BE2C (cell line): ENCODE measurements at regions not wholly inside any gene's neighbourhood (a gene's known extent, or its start where the extent isn't known, plus 50 kb on each side); places are given as distances from the start of the nearest gene placed in this dataset.

Experiments
- DNase-seq: peaks from one replicate; pipeline ENCODE4 v3.0.0-alpha.2; 2020
- H3K27me3 ChIP-seq: fragments of 250-450 bp; sonication (Bioruptor Pico); 2 replicates; pipeline ENCODE4 v1.5.1; 2020; ENCODE audit warnings: mild to moderate bottlenecking
- H3K36me3 ChIP-seq: fragments of 250-450 bp; sonication (Bioruptor Pico); 2 replicates; pipeline ENCODE4 v1.5.1; 2020; ENCODE audit warnings: mild to moderate bottlenecking
- H3K4me1 ChIP-seq: fragments of 250-450 bp; sonication (Bioruptor Pico); 2 replicates; pipeline ENCODE4 v1.5.1; 2020
- H3K4me3 ChIP-seq: 2 replicates; pipeline ENCODE4 v1.5.1; 2011; ENCODE audit warnings: low read depth, low read length
- H3K9me3 ChIP-seq: fragments of 250-450 bp; sonication (Bioruptor Pico); 2 replicates; pipeline ENCODE4 v1.5.1; 2020
- CTCF ChIP-seq: IDR thresholded peaks from 2 replicates; pipeline ENCODE4 v1.5.1; 2012; ENCODE audit warnings: mild to moderate bottlenecking, low read depth, low read length

GRCh38 chr1:218531936-218532335 is 186.8 kb downstream of the TGFB2 start:
- no peak for TF ChIP-seq CTCF
- DNase-seq = no peak

GRCh38 chr1:218536296-218536986 is 191.3 kb downstream of the TGFB2 start:
- TF ChIP-seq CTCF = no peak
- H3K36me3 ChIP-seq = no peaks in the 10 kb centered on the region

More at GRCh38 chr1:218531936-218532335, 186.8 kb downstream of the TGFB2 start:
- H3K36me3 ChIP-seq = no peaks in the 10 kb centered on the region
- no peaks in the 10 kb centered on the region for H3K27me3 ChIP-seq
- H3K4me3 ChIP-seq = no peak overlapping the region
- no peaks in the 10 kb centered on the region for H3K4me1 ChIP-seq
- H3K9me3 ChIP-seq = no peaks in the 10 kb centered on the region

GRCh38 chr1:218537122-218537913 is 192.2 kb downstream of the TGFB2 start:
- no peak for DNase-seq
- Histone ChIP-seq H3K36me3 (no peaks in the 10 kb centered on the region), H3K4me3 (no peak overlapping the region), H3K27me3 (no peaks in the 10 kb centered on the region), H3K4me1 (no peaks in the 10 kb centered on the region), H3K9me3 (no peaks in the 10 kb centered on the region)
- no peak for TF ChIP-seq CTCF

More at GRCh38 chr1:218536296-218536986, 191.3 kb downstream of the TGFB2 start:
- Histone ChIP-seq H3K4me3 (no peak overlapping the region), H3K9me3 (no peaks in the 10 kb centered on the region), H3K27me3 (no peaks in the 10 kb centered on the region), H3K4me1 (no peaks in the 10 kb centered on the region)
- DNase-seq = no peak

- no peaks in the 10 kb centered on the region for H3K36me3 ChIP-seq
- H3K9me3 ChIP-seq = no peaks in the 10 kb centered on the region
- DNase-seq = no peak
- no peak for TF ChIP-seq CTCF
- no peaks in the 10 kb centered on the region for H3K4me1 ChIP-seq
- no peak overlapping the region for H3K4me3 ChIP-seq
- no peaks in the 10 kb centered on the region for H3K27me3 ChIP-seq
These were observed 193.2 kb downstream of the TGFB2 start for GRCh38 chr1:218538341-218538740.

- no peak for DNase-seq
- Histone ChIP-seq H3K27me3 (0 out of 2 replicates have a peak, but pooled peaks cover 3% of the 10 kb centered on the region), H3K36me3 (no peaks in the 10 kb centered on the region), H3K4me1 (no peaks in the 10 kb centered on the region), H3K9me3 (no peaks in the 10 kb centered on the region), H3K4me3 (no peak overlapping the region)
- TF ChIP-seq CTCF = no peak
These were observed 201.2 kb downstream of the TGFB2 start for GRCh38 chr1:218546314-218546713.
